HG02885 (cell line): ENCODE measurements at regions not wholly inside any gene's neighbourhood (a gene's known extent, or its start where the extent isn't known, plus 50 kb on each side); places are given as distances from the start of the nearest gene placed in this dataset.

Source experiments
- ATAC-seq: cut with Tn5 transposase; IDR thresholded peaks from one replicate; pipeline ENCODE4 v1.9.1; 2021; ENCODE audit warnings: mild to moderate bottlenecking; ENCODE audit not compliant: unreplicated experiment, poor library complexity

- ATAC-seq: no peak
Observed at GRCh38 chr15:97786741-97787140, 173.8 kb upstream of the ARRDC4 start.

GRCh38 chr15:97790180-97790579 is 170.3 kb upstream of the ARRDC4 start:
- ATAC-seq: no peak

DNA sequence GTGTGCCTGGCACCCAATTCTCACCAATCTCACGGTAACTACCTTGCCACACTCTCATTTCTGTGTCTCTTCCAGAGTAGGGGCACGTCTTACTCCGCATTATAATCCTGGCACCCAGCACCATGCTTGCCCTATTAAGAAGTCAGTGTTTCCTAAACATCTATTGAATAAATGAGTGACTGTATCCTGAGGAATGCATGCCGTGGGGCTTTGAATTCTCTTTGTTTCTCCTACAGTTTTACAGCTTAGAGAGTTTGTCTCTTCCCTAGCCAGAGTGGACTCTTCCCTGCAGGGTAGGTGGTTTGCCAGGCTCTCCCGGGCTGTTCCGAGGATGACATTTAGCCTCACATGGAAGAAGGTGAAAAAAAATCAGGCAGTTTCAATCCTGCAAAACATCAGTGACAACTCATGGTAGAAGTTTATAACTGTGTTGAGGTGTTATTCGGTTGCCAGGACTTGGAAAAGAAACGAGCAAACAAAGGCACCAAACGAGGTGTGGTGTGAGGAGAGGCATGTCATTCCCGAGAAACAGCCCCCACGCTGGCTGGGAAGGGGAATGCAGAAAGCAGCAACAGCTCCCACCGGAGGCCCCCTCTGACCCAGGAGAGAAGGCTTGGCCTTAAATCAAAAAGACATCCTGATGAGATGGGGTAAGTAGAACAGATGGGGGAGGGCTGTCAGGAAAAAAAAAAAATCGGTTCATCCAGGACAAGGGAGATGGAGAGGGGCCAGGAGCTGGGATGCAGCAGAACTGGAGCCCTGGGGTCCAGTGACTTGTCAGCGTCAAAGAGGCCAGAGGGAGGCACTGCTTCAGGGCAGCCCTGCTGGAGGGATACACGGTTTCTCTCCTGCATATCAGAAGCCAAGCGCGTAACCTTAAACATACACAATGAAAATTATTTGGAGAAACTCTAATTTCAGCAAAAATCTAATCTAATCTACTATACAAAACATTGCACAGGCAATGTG is 168.4 kb upstream of the ARRDC4 start:
- ATAC-seq: no peak

DNA sequence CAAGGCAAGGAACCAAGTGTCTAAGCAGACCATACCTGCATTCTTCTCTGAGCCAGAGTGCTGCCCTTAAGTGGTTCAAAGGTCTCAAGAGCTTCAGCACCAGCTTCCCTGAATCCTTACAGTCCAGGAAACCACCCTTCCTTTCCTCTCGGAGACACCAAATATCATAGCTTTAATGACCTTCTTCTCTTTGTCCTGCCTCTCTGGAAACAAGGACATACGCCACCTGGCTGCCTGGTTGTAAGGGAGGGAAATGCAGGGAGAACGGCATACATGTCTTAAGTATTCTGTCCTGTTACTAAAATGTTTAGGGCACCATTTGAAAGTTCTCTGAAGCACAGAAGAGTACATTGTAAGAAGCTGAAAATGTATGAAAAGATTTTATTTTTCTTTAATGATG is 155.6 kb upstream of the ARRDC4 start:
- no peak for ATAC-seq

DNA sequence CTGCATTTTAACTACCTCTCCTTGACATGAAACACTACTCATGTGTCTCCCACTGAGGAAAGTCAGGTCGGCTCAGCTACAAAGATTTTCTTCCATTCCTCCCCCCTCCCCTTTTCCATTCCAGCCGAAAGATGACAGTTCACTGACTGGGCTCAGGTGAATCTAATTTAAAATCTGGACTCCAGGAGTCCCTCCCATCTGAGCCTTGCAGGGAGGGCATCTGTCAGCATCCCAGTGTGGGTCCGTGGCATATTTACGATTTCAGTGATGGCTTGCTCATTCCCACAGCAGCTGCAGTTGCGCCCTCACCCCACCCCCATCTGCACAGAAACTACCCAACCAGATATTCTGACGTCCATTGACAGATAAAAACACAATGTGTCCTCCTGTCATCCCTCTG is 153.7 kb upstream of the ARRDC4 start:
- no peak for ATAC-seq

DNA sequence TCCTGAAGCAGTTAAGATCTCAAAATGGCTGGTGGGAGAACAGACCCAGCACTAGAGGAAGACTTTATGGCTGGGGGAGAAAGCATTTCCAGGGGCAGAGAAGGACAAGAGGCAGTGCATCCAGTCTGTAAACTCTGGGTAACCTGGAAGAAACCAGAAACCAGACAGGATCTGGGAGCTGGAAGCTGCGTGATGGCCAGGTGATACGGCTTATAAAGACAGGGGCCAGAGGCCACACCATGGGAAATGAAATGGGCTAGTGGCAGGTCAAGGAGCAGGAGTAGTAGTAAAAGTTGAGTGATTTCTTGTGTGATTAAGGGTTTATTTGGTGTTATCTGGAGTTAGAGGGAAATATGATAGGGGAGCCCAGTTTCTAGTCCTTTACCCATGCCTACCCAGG is 144.7 kb upstream of the ARRDC4 start:
- no peak for ATAC-seq

- ATAC-seq: no peak
Observed at GRCh38 chr15:97817276-97817890, 143.1 kb upstream of the ARRDC4 start.

DNA sequence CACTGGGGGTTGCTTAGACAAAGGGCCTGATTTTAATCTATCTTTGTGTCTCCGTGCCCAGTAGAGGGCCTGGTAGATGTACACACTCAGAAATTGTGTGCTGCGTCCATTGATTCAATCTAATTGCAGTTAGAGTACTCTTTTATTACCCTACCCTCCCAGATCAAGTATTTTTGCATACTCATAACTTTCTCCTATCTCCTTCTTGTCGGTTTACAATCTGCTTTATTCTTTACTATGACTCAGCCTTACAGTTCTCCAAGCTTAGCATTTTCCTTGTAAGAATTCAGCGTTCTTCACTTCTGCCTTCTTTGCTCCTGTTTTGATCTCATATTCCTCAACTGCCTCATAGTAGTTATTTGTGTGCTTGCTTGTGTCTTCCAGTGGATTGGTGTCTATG is 124.5 kb upstream of the ARRDC4 start:
- ATAC-seq: no peak

DNA sequence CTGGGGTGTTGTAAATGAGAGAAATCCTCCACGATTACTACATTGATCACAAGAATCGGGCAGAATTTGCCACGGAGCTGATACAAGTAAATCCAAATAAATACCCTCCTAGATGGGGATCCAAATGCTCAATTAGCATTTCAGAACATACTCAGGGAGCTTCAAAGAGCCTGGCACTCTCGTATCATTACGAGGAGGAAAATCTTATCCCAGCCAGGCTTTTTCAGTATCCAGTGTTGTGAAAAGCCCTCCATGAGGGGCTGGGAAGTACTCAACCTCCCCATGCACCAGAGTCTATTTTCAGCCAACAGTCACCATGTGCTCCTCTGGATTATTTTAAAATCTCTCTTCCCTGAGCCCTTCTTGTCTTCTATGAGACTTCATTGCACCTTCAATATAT is 122.6 kb upstream of the ARRDC4 start:
- ATAC-seq: no peak

DNA sequence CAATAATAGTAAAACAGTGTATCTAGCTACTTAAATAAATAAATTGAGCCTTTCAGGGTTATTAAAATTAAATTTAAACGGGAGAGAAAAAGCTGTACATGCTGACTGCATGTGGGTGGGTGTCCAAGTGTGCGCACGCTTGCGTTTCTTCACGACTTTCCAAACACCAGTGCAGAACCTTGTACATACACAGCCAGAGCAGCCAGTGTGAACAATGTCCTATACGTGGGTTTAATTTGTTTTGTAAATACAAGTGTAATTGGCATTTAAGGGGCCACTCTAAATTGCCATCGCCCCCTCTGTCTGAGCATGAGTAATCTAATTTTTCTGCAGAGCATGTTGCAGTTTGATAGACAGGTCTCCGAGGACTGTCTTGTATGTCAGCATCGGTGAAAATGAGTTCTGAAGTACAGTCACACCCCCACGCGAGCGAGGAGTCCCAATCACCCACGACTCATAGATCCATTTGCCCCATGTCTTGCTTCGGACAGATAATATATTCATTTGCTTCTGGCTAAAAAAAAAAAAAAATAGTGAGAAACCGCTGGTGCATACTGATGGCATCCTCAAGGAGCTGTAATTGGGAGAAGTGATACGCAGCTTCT is 121.8 kb upstream of the ARRDC4 start:
- no peak for ATAC-seq

DNA sequence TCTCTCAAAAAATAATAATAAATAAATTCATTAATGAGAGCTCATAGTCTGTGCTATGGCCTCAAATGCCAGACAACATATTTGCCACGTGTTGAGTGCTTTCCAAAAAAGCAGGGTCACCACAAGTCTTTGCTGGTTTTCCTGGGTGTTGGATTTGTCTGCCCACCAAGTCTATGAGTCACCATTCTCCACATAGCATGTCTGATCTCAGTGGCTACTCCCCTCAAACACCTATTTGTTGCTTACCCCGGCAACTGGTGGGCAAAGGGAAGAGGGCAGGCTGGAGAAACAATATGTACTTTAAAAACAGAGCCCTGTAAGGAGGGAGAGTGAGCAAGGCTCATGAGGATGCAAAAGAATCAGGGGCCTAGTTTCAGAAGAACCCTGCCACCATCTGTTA is 120.0 kb upstream of the ARRDC4 start:
- no peak for ATAC-seq

DNA sequence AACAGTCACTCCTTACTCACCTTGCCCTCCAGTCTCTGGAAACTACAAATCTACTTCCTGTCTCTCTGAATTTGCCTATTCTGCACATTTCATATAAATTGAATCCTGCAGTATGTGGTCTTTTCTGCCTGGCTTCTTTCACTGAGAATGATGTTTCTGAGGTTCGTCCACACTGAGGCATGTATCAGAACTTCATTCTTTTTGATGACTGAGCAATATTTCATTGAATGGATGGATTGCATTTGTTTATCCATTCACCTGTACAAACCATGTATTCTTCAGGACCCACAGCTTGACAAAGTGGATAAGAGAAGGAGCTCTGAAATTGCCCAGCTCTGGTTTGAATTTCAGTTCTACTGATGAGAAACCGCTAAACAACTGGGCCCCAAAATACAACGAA is 118.9 kb upstream of the ARRDC4 start:
- ATAC-seq: no peak

GRCh38 chr15:97849183-97849582 is 111.3 kb upstream of the ARRDC4 start:
- ATAC-seq: no peak

DNA sequence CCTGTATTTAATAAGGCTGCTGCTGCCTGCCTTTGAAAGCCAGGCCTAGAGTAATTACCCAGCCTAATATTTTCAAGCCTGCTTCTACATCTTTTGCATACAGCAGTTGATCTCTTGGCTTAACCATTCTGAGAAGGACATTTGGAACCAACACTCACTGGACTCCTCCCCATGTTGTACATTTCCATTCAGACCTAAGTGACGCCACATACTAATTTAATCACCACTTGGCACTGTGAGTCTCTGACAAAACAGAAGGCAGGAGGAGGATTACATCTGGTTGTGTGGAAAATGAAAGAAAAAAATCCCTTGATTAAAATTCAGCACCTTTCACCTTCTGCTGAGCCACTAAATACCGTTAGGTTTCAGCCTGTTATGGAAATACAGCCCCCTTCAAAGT is 102.2 kb upstream of the ARRDC4 start:
- no peak for ATAC-seq

- ATAC-seq: no peak
Observed at GRCh38 chr15:97861529-97862260, 98.8 kb upstream of the ARRDC4 start.

- no peak for ATAC-seq
Observed at GRCh38 chr15:97866959-97867358, 93.5 kb upstream of the ARRDC4 start.

DNA sequence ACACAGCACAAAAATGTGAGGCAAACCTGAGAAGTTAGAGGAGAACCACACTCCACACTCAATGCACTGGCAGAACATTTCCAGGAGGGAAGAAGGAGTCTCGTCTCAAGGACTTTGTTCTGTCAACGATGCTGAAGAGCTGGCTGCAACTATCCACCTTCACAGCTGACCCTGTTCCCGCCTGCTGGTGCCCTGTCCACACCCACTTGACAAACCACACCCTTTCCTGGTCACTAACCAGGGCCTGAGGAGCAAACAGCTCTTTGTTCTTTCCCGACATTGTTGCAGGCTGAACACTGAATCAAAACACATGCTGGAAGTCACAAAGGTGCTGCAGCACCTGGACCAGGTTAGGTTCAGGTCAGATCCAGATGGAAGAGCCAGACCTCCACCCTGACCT is 92.6 kb upstream of the ARRDC4 start:
- no peak for ATAC-seq

GRCh38 chr15:97868981-97869380 is 91.5 kb upstream of the ARRDC4 start:
- ATAC-seq: no peak

GRCh38 chr15:97870771-97871170 is 89.7 kb upstream of the ARRDC4 start:
- ATAC-seq: no peak

- no peak for ATAC-seq
Observed at GRCh38 chr15:97874139-97874538, 86.4 kb upstream of the ARRDC4 start.

DNA sequence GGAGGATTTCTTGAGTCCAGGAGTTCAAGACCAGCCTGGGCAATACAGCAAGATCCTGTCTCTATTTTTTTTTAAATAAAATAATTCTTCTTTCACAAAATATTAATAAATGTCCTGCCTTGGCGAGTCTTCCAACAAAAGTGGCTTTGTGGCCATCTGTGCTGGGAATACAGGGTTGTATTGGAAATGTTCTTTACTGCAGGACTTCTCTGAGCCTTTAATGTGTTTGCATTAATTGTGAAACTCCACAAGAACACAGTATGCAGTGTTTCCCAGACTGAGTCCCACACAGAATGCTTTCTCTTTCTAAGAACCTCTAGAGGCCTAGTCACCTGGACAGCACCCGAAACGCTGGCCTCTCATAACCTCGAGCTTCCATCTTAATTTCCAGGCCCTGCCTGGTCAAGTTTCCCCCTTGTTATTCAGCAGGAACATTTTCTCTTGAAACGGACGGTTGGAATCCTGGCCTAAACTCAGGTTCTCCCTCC is 85.4 kb upstream of the ARRDC4 start:
- no peak for ATAC-seq
